Keratinocyte (primary cell): ENCODE measurements at regions not wholly inside any gene's neighbourhood (a gene's known extent, or its start where the extent isn't known, plus 50 kb on each side); places are given as distances from the start of the nearest gene placed in this dataset.

ENCODE experiments used
- DNase-seq: peaks from one replicate; pipeline ENCODE4 v3.0.0-alpha.2; 2011; ENCODE audit warnings: low read depth, missing footprints, low spot score
- FAIRE-seq: peaks from 2 replicates; lab custom pipeline; 2011; peaks lifted over from hg19 to GRCh38; lab: Jason Lieb, UNC
- H2AFZ ChIP-seq: 2 replicates; pipeline ENCODE4 v1.6.0; 2012; ENCODE audit warnings: low read length, control low read depth, inconsistent platforms; ENCODE audit not compliant: control insufficient read depth
- H3K27ac ChIP-seq: 2 replicates; pipeline ENCODE4 v1.5.1; 2011; ENCODE audit warnings: low read length; ENCODE audit not compliant: control insufficient read depth, insufficient read depth
- H3K27me3 ChIP-seq: 3 replicates; pipeline ENCODE4 v1.6.0; 2011; ENCODE audit warnings: low read length; ENCODE audit not compliant: control insufficient read depth, insufficient read depth; ENCODE audit errors: extremely low read depth
- H3K36me3 ChIP-seq, 2 experiments: 2 replicates in 1 of 2; 3 replicates in 1 of 2; pipeline ENCODE4 v1.5.1; 2011; ENCODE audit warnings: low read length in 2 of 2, mild to moderate bottlenecking in 1 of 2; ENCODE audit not compliant: control insufficient read depth in 2 of 2, insufficient read depth in 2 of 2; ENCODE audit errors: extremely low read depth in 1 of 2
- H3K4me1 ChIP-seq: 3 replicates; pipeline ENCODE4 v1.5.1; 2011; ENCODE audit warnings: low read length; ENCODE audit not compliant: control insufficient read depth, insufficient read depth; ENCODE audit errors: extremely low read depth
- H3K4me2 ChIP-seq: 3 replicates; pipeline ENCODE4 v1.6.0; 2011; ENCODE audit warnings: low read depth, low read length; ENCODE audit not compliant: control insufficient read depth, insufficient read depth; ENCODE audit errors: extremely low read depth
- H3K4me3 ChIP-seq, 3 experiments: fragments of 200-600 bp in 1 of 3; sonication (generic) in 1 of 3; 2 replicates in 2 of 3; 3 replicates in 1 of 3; pipeline ENCODE4 v1.5.1; 2011 to 2016; ENCODE audit warnings: low read length in 3 of 3, mild to moderate bottlenecking in 3 of 3, control low read depth in 2 of 3, inconsistent platforms in 1 of 3, low read depth in 1 of 3, mixed read lengths in 1 of 3, mixed run types in 1 of 3, moderate library complexity in 1 of 3; ENCODE audit not compliant: control insufficient read depth in 2 of 3, insufficient read depth in 2 of 3; ENCODE audit errors: extremely low read depth in 1 of 3
- H3K79me2 ChIP-seq: 2 replicates; pipeline ENCODE4 v1.6.0; 2012; ENCODE audit warnings: low read length; ENCODE audit not compliant: control insufficient read depth, insufficient read depth
- H3K9ac ChIP-seq: 3 replicates; pipeline ENCODE4 v1.6.0; 2011; ENCODE audit warnings: low read length; ENCODE audit not compliant: control insufficient read depth, insufficient read depth; ENCODE audit errors: extremely low read depth
- H3K9me1 ChIP-seq: 3 replicates; pipeline ENCODE4 v1.6.0; 2011; ENCODE audit warnings: low read length; ENCODE audit not compliant: control insufficient read depth, insufficient read depth; ENCODE audit errors: extremely low read depth
- H3K9me3 ChIP-seq: 2 replicates; pipeline ENCODE4 v1.5.1; 2012; ENCODE audit warnings: low read depth, low read length; ENCODE audit not compliant: control insufficient read depth
- H4K20me1 ChIP-seq: 3 replicates; pipeline ENCODE4 v1.6.0; 2011; ENCODE audit warnings: low read length; ENCODE audit not compliant: control insufficient read depth, insufficient read depth; ENCODE audit errors: extremely low read depth
- CTCF ChIP-seq, 3 experiments: IDR thresholded peaks in 1 of 3; conservative IDR thresholded peaks in 1 of 3; optimal IDR thresholded peaks in 1 of 3; 2 replicates in 2 of 3; 3 replicates in 1 of 3; pipeline versions ENCODE3 to v1.5.1; 2011; ENCODE audit warnings: low read length in 3 of 3, mild to moderate bottlenecking in 3 of 3, moderate library complexity in 2 of 3, control low read depth in 1 of 3, inconsistent platforms in 1 of 3; ENCODE audit not compliant: insufficient read depth in 2 of 3; ENCODE audit errors: extremely low read depth in 1 of 3
- EZH2 ChIP-seq: IDR thresholded peaks from one replicate; pipeline ENCODE4 v1.6.1; 2012; ENCODE audit warnings: inconsistent platforms, mild to moderate bottlenecking, low read length, moderate library complexity
- dilution Hi-C: fragments of 300-500 bp; cut with MboI; formaldehyde crosslinking; loops from one replicate; pipeline ENCODE4 v1.7.0; 2020; ENCODE audit warnings: low sequenced_read_pairs; ENCODE audit not compliant: extremely low pct_ligation_motif_present

- no peaks in the 10 kb centered on the region for H3K36me3 ChIP-seq
- dilution Hi-C loops = no loop called here
- H3K9ac ChIP-seq = no peak overlapping the region
- H3K9me3 ChIP-seq = no peaks in the 10 kb centered on the region
- H3K4me3 ChIP-seq = no peak overlapping the region
- no peaks in the 10 kb centered on the region for H4K20me1 ChIP-seq
- no peak overlapping the region for H3K4me2 ChIP-seq
- H3K9me1 ChIP-seq = no peaks in the 10 kb centered on the region
- no peak for TF ChIP-seq EZH2
- TF ChIP-seq CTCF (optimal IDR thresholded peaks at IDR 0.05 in 1 of 3, IDR thresholded peaks at IDR 0.05 in 1 of 3, conservative IDR thresholded peaks at IDR 0.05 in 1 of 3; ENCODE audit: extremely low read depth in 1 of 3, insufficient read depth in 2 of 3, low read length in 3 of 3) = no peak
- H3K27me3 ChIP-seq = no peaks in the 10 kb centered on the region
- FAIRE-seq (no peak), DNase-seq (no peak)
- H3K79me2 ChIP-seq = no peaks in the 10 kb centered on the region
- no peaks in the 10 kb centered on the region for H3K4me1 ChIP-seq
- no peak overlapping the region for H2AFZ ChIP-seq
- H3K27ac ChIP-seq = no peak overlapping the region
Measured at GRCh38 chr2:48912110-48912509, 156.6 kb upstream of the LHCGR start.

- DNase-seq (no peak), FAIRE-seq (no peak)
- no peaks in the 10 kb centered on the region for H4K20me1 ChIP-seq
- no peak overlapping the region for H2AFZ ChIP-seq
- H3K4me2 ChIP-seq = no peak overlapping the region
- no peaks in the 10 kb centered on the region for H3K4me1 ChIP-seq
- no peaks in the 10 kb centered on the region for H3K79me2 ChIP-seq
- H3K9me1 ChIP-seq = no peaks in the 10 kb centered on the region
- H3K9me3 ChIP-seq = no peaks in the 10 kb centered on the region
- H3K4me3 ChIP-seq = no peak overlapping the region
- TF ChIP-seq CTCF (optimal IDR thresholded peaks at IDR 0.05 in 1 of 3, IDR thresholded peaks at IDR 0.05 in 1 of 3, conservative IDR thresholded peaks at IDR 0.05 in 1 of 3; ENCODE audit: extremely low read depth in 1 of 3, insufficient read depth in 2 of 3, low read length in 3 of 3) (no peak), EZH2 (no peak)
- no peaks in the 10 kb centered on the region for H3K36me3 ChIP-seq
- H3K27ac ChIP-seq = no peak overlapping the region
- no peak overlapping the region for H3K9ac ChIP-seq
- dilution Hi-C loops = no loop called here
- no peaks in the 10 kb centered on the region for H3K27me3 ChIP-seq
Measured at GRCh38 chr2:48910961-48911360, 155.4 kb upstream of the LHCGR start.
